Sigmoid colon (tissue), 4 donors: ENCODE measurements at regions not wholly inside any gene's neighbourhood (a gene's known extent, or its start where the extent isn't known, plus 50 kb on each side); places are given as distances from the start of the nearest gene placed in this dataset.

Experiments
- CTCF ChIP-seq, 4 experiments: fragments of 450-650 bp in 3 of 4; fragments of 200-600 bp in 1 of 4; IDR thresholded peaks; one replicate each; pipeline ENCODE4 v1.5.1; 2016 to 2019; ENCODE audit warnings: antibody characterized with exemption in 4 of 4, mild to moderate bottlenecking in 3 of 4, moderate library complexity in 2 of 4
- POLR2A ChIP-seq, 2 donors: fragments of 450-650 bp; IDR thresholded peaks; one replicate each; pipeline ENCODE4 v1.6.1; 2016; ENCODE audit warnings: antibody characterized with exemption in 2 of 2, mild to moderate bottlenecking in 2 of 2, moderate library complexity in 2 of 2
- POLR2AphosphoS5 ChIP-seq, 4 donors: sonication (generic); formaldehyde crosslinking; IDR thresholded peaks; one replicate each; pipeline ENCODE4 v1.6.1; 2017; ENCODE audit warnings: antibody characterized with exemption in 4 of 4

DNA sequence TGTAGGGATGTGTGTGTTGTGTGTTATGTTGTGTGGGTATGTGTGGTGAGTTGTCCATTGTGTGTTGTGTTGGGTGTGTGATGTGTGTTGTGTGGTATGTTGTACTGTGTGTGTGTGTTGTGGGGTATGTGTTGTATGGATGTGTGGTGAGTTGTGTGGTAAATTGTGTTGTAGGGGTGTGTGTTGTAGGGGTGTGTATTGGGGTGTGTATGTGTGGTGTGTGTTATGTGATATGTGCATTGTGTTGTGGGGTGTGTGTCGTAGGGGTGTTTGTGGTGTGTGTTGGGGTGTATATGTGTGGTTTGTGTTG lies 97.8 kb upstream of the PODXL start:
- TF ChIP-seq CTCF (IDR thresholded peaks at IDR 0.05): no peak
- TF ChIP-seq POLR2AphosphoS5 (IDR thresholded peaks at IDR 0.05): no peak
- TF ChIP-seq POLR2A (IDR thresholded peaks at IDR 0.05): no peak
